ENCODE measurements at regions not wholly inside any gene's neighbourhood (a gene's known extent, or its start where the extent isn't known, plus 50 kb on each side); places are given as distances from the start of the nearest gene placed in this dataset.

DNA sequence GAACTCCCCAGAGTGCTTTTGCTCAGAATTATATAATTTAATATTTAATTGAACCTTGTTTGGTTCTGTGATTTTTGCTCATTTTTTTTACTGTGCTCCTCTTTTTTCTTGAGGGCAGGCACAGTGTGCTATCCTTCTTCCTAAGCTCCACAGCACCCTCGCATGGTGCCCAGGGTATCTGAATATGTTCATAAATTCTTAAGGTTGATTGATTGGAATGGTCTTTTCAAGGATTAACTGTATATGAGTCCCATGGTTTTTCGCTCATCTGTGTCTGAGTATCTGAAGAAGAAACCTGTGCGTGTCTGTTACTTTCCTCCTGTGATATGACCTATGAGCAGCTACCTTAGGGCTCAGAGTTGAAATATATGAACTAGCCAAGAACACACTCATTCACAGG lies 393.7 kb downstream of the HLX start:
- TF ChIP-seq CTCF (IDR thresholded peaks at IDR 0.05) (no peak), POLR2A (IDR thresholded peaks at IDR 0.05) (no peak)

Measured in upper lobe of left lung (tissue), 4 donors.